HG03565 (cell line): ENCODE measurements at regions not wholly inside any gene's neighbourhood (a gene's known extent, or its start where the extent isn't known, plus 50 kb on each side); places are given as distances from the start of the nearest gene placed in this dataset.
A peak's percentile ranks its signal among the peaks of the same experiment; 100 is the strongest.

Experiments
- ATAC-seq: cut with Tn5 transposase; IDR thresholded peaks from one replicate; pipeline ENCODE4 v1.9.1; 2021; ENCODE audit warnings: mild to moderate bottlenecking, moderate library complexity; ENCODE audit not compliant: unreplicated experiment

DNA sequence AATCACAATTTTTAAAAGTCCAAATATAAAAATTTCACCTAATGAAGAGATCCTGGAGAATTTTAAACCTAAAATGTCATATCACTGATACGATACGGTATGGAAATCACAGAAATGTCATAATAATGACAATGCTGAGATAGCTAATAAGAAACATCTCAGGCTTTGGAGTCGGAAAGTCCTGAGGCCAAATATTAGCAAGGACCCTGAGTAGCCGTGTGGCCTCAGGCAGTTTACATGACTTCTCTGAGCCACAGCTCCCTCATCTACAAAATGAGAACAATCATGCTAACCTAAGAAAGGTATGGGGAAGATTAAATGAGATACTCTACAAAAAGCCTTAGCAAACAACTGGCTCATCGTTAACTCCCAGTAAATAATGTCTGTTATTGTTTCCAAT, 100.9 kb upstream of the NEBL start:
- no peak for ATAC-seq

DNA sequence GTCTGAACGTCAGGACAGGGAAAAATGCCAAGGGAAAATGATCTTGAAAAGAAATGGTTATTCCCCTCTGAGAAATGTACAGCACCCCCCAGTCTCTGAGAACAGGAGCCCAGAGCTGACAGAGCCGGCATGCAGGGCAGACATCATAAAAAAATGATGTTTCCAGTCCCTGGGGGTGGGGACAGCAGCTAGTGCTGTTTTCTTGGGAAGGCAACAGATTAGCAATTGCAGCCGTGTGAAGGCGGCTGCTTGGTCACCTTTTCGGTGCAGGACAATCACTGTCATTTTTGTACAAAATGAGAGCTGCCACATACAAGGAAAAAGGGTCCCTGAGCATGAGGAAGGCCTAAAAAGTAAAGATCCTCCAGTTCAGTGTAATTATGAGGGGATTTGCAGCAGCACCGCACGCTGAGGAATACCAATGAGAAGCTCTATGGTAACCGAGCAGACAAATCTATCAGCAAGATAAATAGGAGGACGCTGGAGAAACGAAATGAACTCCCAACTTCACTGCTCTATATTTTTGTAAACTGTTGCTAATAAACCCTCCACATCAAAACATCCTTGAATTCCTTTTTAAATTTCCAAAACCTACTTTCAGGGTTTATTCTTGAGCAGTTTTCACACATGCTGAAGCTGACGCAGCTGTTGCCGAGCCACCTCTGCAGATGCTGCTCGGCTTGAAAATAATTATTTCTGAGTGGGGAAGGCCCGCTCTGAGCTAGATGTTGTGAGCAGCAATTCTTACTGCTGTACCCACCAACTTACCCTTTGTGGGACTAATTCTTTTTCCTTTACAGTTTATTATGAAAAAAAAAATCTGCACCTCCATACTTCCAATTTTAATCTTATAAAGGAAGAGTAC, 98.2 kb upstream of the NEBL start:
- no peak for ATAC-seq

DNA sequence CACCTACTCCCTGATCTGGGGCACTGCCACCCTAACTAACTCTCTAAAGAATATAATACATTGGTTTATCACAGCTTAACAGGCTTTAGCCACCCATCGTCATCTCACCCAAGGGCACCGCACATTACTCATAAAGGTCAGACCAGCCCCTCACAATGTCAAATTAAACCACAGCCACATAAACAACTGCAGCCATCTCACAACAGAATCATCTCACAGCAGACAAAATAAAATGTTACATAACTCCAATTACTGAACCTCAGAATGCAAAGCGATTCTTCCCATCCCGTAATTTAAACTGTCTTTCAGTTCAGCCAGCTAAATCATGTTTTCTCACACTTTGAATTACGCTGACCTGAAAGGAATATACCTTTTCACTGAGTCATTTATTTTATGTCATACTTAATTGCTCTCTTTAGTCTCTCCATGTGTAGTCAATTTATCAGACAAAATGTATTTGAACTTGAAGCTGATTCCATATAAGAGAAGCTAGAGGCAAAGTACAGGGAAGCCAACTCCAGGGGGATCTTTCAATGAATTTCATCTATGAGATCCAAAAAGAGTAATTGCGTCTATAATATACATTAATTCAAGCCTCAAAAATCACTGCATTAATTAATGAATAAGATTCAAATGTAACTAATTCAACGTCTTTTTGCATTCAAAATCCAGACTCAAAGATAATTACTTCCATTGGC, 96.9 kb upstream of the NEBL start:
- no peak for ATAC-seq

DNA sequence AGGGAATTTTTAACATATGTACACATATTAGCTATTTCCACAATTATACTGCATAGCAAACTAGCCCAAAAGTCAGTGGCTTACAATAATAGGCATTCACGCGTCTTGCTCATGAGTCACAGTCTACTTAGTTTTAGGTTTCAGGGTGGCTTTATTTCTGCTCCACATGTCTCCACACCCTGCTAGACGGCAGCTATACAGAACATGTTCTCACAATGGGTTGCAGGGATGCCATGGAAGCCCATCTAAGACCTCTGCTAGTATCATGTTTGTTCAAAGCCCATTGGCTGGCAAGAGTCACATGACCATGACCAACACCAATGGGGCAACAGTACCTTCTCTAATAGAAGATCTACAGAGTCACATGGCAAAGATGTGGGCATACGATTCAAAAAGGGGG, 96.3 kb upstream of the NEBL start:
- no peak for ATAC-seq

DNA sequence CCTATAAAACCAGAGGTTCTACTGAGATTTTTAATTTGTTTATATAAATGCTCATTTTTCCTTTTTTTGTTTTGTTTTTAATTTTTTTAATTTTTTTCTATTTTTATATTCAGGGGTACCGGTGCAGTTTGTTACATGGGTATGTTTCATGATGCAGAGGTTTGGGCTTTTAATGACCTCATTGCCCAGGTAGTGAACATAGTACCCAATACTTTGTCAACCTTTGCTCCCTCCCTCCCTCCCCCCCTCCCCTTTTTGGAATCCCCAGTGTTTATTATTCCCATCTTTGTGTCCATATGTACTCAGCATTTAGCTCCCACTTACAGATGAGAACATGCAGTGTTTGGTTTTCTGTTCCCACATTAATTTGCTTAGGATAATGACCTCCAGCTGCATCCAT, 94.4 kb upstream of the NEBL start:
- ATAC-seq, result no peak

DNA sequence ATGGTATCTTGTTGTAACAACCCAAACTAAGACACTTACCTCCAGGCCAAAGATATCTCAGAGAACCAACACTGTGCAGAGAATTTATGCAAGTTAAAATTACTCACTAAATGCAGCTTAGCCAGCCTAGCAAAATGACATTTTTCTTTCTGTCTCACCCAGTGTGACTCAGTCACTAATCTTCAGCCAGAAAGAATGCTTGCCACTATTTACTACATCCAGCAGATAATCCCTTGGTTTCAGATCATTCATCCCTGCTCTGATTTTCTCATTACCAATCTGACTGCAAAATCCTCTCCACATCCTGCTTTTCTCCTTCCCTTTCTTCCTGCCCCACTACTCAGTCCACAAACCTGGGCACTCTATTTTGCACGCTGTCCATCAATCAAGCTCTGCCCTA, 93.5 kb upstream of the NEBL start:
- no peak for ATAC-seq

DNA sequence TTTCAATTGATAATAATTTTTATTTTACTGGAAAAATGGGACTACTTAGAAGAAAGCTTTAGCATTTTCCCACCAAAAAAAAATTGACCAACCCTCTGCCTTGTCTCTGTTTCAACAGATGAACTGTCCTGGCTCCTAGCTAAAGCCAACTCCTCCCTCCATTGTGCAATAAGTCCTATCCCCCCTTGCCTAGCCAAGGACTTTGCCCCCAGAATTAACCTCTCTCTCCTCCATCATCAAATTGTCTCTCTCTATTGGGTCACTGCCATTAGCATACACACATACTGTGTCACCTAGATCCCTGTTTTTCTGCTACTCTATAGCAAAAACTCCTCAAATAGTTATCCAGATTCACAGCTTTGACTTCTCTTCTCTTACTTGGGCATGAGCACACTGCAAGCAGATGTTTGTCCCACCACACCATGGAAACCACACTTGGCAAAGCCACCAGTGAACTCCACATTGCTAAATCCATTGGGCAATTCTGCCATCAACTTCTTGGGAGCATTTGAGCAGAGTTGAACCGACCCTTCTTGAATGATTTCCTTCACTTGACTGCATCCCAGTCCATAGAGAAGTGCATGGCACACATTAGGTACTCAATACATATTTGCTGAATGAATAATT, 91.4 kb upstream of the NEBL start:
- no peak for ATAC-seq

DNA sequence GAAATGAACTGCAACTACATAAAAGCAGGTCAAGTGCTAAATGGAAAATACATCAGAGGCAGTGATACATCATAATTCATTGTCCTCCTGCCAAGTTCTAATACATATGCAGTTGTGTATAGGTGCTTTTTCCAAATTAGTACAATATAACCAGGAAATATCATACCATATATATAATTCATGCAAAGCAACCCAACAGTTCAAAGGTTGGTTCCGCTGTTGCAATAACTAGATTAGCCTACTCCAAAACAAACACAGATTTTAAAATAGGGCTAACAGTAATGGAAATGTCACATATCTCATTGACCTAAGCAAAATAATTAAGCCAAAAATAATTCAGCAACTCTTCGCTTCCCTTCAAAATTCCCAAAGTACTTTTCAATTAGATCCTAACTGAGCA, 88.9 kb upstream of the NEBL start:
- ATAC-seq, result no peak

DNA sequence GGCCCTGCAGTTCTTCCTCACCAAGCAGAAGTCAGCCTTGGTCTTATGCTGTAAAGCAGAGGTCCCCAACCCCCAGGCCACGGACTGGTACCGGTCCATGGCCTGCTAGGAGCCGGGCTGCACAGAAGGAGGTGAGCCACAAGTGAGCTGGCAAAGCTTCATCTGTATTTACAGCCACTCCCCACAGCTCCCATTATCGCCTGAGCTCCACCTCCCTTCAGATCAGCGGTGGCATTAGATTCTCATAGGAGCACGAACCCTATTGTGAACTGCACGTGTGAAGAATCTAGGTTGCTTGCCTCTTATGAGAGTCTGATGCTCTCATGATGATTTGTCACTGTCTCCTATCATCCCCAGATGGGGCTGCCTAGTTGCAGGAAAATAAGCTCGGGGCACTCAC, 87.6 kb upstream of the NEBL start:
- ATAC-seq, result no peak

DNA sequence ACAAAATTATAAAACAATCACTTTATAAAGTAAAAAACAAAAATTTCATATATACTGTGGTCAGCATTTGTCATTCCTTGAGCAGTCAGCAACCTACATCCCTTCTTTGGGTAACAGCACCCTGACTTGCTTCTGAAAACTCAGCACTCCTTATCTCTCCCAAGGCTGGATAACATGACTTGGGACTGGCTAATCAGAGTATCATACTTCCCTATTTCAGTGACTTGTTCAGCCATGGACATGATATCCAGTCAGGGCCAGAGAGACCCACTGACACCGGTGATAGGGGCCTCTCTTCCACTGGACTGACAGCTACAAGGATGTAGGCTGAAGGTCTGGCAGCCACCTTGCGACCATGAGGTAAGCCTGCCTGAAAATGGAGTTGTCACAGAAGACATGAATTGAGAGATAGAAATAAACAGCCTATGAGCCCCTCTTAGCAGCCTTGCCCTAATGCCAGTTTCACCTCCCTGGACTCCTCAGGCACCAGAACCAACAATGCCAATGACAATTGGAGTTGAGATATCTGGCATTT, 84.4 kb upstream of the NEBL start:
- ATAC-seq, result no peak

DNA sequence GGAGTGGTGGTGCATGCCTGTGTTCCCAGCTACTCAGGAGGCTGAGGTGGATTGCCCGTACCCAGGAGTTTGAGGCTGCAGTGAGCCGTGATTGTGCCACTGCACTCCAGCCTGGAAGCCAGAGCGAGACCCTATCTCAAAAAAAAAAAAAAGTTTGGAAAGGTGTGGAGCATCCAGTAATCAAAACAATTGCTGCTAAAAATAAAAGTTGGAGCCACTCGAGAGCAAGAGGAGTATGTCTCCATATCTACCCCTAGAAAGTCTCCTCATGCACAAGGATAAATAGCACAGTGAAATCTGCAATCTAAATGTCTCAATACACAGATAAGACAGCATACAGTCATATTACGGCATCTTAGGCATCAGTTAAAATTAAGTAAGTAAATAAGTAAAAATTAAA, 81.5 kb upstream of the NEBL start:
- ATAC-seq, result no peak

DNA sequence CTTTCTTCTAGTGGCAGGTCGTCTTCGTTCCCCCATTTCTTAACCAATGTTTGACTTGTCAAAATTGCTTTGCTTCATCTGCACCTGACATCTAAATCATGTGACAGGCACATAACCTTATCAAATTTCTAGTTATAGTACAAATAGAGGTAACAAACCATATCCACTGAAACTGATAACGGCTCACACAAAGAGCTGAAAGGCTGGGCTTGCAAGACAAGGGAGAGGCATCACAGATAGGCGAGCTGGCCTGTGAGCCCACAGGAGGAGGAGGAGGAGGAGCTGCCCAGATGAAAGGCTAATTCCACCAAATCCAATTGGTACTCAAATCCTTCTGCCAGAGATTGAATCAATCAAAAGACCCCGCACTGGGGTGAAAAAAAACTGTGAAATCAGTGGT, 80.2 kb upstream of the NEBL start:
- ATAC-seq, result no peak

DNA sequence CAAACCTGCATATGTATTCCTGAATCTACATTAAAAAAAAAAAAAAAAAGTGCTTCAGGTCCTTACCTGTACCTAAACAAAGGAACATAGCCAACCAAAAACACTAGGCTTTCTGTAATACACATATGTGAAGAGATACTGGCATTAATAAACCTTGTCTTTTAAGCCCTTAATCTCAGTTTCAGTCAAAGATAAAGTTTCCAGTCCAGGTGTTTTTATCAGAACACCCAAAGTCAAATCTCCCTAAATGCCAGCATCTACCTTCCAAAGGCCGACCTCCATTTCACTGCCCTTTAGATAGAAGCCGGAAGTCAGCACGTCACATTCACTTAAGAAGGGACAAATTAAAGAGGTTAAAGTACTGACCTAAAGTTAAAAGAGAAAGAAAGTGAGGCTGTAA, 79.8 kb upstream of the NEBL start:
- no peak for ATAC-seq

DNA sequence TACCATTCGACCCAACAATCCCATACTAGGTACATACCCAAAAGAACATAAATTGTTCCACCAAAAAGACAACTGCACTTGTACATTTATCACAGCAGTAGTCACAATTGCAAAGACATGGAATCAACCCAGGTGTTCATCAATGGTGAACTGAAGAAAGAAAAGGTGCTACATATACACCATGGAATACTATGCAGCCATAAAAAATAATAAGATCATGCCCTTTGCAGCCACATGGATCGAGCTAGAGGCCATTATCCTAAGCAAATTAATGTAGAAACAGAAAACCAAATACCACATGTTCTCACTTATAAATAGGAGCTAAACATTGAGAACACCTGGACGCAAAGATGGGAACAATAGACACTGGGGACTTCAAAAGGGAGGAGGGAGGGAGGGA, 79.3 kb upstream of the NEBL start:
- ATAC-seq, result no peak

DNA sequence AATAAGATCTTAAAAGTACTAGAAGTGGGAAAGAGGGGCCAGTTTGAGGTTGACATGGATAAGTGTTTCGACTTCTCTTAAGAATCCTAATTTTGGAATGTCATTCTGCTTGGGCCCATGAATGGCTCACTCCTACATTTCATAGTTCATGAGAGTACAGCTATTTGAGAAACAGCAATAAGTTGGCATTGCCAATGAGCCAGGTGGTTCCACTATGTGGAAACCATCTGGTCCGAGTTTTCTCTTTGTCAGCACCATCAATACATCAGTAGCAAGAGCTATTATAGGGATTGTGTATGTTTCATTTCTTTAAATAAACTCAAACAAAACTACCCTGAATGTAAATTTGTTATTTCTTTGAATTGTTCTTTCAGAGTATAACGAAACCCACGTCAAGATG, 78.1 kb upstream of the NEBL start:
- ATAC-seq, result no peak

DNA sequence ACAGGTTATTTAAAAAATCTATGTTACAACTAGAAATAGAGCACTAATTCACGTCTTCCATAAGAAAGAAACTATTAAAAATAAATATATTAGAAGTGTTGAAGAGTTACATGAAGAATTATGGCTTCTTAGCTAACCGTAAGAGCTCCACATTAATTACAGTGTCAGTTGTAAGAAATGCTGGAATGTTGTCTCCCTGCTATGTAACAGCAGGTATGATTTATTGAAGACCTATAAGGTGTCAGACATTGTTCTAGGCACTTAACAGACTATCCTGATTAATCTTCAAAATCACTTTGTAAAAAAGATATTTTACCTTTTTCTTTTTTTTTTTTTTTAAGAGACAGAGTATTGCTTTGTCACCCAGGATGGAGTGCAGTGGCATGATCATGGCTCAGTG, 75.8 kb upstream of the NEBL start:
- ATAC-seq, result no peak

DNA sequence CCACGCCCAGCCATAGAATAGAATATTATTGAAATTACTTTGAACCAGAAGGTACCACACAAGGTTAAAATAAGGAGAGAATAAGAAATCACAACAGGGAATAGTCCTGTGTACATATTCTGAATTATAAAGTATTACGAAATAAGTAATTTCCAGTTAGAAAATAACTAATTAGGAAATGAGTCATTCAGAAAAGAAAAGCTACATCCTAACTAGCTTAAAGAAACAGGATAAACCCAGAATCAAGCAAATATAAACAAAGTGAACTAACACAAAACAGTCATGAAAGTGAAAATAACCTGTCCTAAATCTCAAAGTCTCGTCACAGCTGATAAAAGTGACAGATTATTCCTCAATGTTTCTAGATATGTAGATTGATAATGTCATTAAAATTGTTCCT, 74.8 kb upstream of the NEBL start:
- ATAC-seq, result no peak

DNA sequence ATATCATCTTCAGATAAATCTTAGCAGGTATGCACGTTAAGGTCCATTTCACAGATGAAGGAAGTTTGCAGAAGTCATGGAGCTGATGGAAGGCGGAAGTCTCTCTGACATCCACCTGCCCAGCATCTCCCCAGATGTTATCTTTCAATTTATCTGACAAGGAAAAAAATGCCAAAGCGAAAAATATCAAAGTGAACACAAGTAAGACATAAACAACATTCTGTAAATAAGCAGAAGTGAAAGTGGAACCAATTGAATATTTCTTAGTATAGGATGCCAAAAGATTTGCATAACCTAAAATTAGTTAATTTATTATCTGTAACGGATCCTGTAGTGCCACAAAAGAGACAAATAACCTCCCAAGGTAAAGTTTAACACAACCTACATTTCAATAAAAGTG, 73.6 kb upstream of the NEBL start:
- peak; percentile 99 for ATAC-seq

DNA sequence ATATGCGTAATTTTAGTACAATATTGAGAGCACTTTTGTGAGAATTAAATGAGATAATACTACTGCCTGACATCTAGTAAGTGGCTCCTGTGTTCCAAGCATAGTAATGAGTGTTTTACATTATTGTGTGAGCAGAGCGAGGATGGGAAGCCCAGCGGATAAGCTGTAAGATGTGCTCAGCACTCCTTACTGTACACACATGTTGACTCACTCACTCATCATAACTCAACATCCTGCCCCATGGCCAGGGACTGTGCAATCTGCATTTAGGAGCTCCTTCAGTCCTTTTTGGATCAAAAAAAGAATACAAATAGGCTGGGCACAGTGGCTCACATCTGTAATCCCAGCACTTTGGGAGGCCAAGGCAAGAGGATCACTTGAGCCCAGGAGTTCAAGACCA, 72.9 kb upstream of the NEBL start:
- no peak for ATAC-seq

DNA sequence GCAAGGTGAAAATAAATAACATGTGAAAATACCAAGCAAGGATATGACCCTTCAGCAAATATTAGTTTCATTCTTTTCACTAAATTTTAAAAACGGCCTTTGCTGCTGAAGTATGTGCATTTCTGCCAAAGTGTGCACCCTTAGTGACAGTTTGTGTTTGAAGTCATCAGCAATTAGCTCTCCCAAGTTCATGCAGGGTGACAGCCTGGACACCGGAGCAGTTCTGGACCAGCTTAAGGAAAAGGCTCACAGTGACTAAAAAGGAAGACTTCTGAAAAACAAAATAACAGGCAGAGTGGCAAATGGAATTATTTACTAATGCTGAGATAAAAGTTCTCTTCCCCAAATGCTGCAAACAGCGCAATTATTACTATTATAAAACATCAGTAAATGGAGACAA, 69.3 kb upstream of the NEBL start:
- ATAC-seq, result no peak

DNA sequence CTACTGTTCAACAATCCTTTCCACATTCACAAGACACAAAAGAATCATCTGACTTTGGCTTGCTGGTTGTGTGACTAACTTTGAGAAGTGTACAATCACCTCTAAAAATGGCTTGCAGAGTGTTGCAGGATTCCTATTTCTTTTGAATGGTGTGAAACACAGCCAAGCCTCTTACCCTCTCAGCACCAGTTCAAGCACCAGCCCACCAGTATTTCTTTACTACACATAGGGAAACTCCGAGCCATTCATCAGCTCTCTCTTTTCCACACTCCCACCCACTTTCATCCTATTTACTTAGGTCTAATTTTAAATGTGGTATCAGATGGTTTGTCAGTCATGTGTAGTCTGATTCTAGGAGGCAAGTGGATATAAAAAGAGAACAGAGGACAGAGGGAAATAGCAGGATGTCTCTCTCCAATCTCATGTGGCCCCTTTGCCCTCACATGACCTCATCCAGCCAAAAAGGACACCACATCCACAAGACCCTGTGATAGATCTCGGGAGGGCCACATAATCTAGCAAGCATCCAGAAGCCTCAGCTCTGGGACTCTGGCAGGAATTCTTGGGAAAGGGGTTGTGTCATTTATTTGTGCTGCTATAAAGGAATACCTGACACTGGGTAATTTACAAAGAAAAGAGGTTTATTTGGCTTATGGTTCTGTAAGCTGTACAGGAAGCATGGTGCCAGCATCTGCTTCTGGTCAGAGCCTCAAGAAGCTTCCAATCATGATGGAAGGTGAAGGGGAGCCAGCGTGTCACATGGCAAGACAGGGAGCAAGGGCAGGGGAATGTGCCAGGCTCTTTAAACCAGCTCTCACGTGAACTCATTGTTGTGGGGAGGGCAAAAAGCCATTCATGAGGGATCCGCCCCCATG, 66.8 kb upstream of the NEBL start:
- ATAC-seq, result no peak
